BE2C (cell line): ENCODE measurements at regions not wholly inside any gene's neighbourhood (a gene's known extent, or its start where the extent isn't known, plus 50 kb on each side); places are given as distances from the start of the nearest gene placed in this dataset.

Experiments used
- DNase-seq: peaks from one replicate; pipeline ENCODE4 v3.0.0-alpha.2; 2020
- H3K27me3 ChIP-seq: fragments of 250-450 bp; sonication (Bioruptor Pico); 2 replicates; pipeline ENCODE4 v1.5.1; 2020; ENCODE audit warnings: mild to moderate bottlenecking
- H3K36me3 ChIP-seq: fragments of 250-450 bp; sonication (Bioruptor Pico); 2 replicates; pipeline ENCODE4 v1.5.1; 2020; ENCODE audit warnings: mild to moderate bottlenecking
- H3K4me1 ChIP-seq: fragments of 250-450 bp; sonication (Bioruptor Pico); 2 replicates; pipeline ENCODE4 v1.5.1; 2020
- H3K4me3 ChIP-seq: 2 replicates; pipeline ENCODE4 v1.5.1; 2011; ENCODE audit warnings: low read depth, low read length
- H3K9me3 ChIP-seq: fragments of 250-450 bp; sonication (Bioruptor Pico); 2 replicates; pipeline ENCODE4 v1.5.1; 2020
- CTCF ChIP-seq: IDR thresholded peaks from 2 replicates; pipeline ENCODE4 v1.5.1; 2012; ENCODE audit warnings: mild to moderate bottlenecking, low read depth, low read length

GRCh38 chrX:39600222-39600621 is 497.5 kb downstream of the BCOR start:
- DNase-seq: no peak
- Histone ChIP-seq H3K27me3 (no peaks in the 10 kb centered on the region), H3K4me1 (peaks cover 22% of the 10 kb centered on the region), H3K9me3 (no peaks in the 10 kb centered on the region), H3K4me3 (no peak overlapping the region), H3K36me3 (no peaks in the 10 kb centered on the region)
- no peak for TF ChIP-seq CTCF

- no peak for TF ChIP-seq CTCF
- Histone ChIP-seq H3K4me1 (peaks cover 22% of the 10 kb centered on the region), H3K9me3 (no peaks in the 10 kb centered on the region), H3K36me3 (no peaks in the 10 kb centered on the region), H3K4me3 (no peak overlapping the region), H3K27me3 (no peaks in the 10 kb centered on the region)
- DNase-seq: peak; percentile 24
These were observed 496.3 kb downstream of the BCOR start for GRCh38 chrX:39601231-39602177.

- Histone ChIP-seq H3K27me3 (no peaks in the 10 kb centered on the region), H3K4me1 (peaks cover 22% of the 10 kb centered on the region), H3K4me3 (no peak overlapping the region), H3K9me3 (no peaks in the 10 kb centered on the region), H3K36me3 (no peaks in the 10 kb centered on the region)
- no peak for DNase-seq
- TF ChIP-seq CTCF: peak; percentile 26; the same call in 1 of the 2 replicates
These were observed 495.6 kb downstream of the BCOR start for GRCh38 chrX:39602195-39602594.

GRCh38 chrX:39603230-39603629 is 494.5 kb downstream of the BCOR start:
- no peak for TF ChIP-seq CTCF

GRCh38 chrX:39605183-39605582 is 492.6 kb downstream of the BCOR start:
- Histone ChIP-seq H3K9me3 (no peaks in the 10 kb centered on the region), H3K27me3 (no peaks in the 10 kb centered on the region), H3K36me3 (no peaks in the 10 kb centered on the region), H3K4me1 (peaks cover 22% of the 10 kb centered on the region), H3K4me3 (no peak overlapping the region)
- no peak for TF ChIP-seq CTCF
- peak; percentile 26 for DNase-seq

More at GRCh38 chrX:39603230-39603629, 494.5 kb downstream of the BCOR start:
- DNase-seq: no peak
- H3K4me3 ChIP-seq: no peak overlapping the region
- peaks cover 22% of the 10 kb centered on the region for H3K4me1 ChIP-seq
- H3K27me3 ChIP-seq: no peaks in the 10 kb centered on the region
- no peaks in the 10 kb centered on the region for H3K36me3 ChIP-seq
- no peaks in the 10 kb centered on the region for H3K9me3 ChIP-seq

- TF ChIP-seq CTCF: no peak
- DNase-seq: no peak
- no peaks in the 10 kb centered on the region for H3K36me3 ChIP-seq
- H3K9me3 ChIP-seq: no peaks in the 10 kb centered on the region
- peaks cover 22% of the 10 kb centered on the region for H3K4me1 ChIP-seq
- H3K4me3 ChIP-seq: no peak overlapping the region
- no peaks in the 10 kb centered on the region for H3K27me3 ChIP-seq
These were observed 491.9 kb downstream of the BCOR start for GRCh38 chrX:39605866-39606265.
